Sigmoid colon (tissue), 4 donors: ENCODE measurements at regions not wholly inside any gene's neighbourhood (a gene's known extent, or its start where the extent isn't known, plus 50 kb on each side); places are given as distances from the start of the nearest gene placed in this dataset.

ENCODE experiments used
- CTCF ChIP-seq, 4 experiments: fragments of 450-650 bp in 3 of 4; fragments of 200-600 bp in 1 of 4; IDR thresholded peaks; one replicate each; pipeline ENCODE4 v1.5.1; 2016 to 2019; ENCODE audit warnings: antibody characterized with exemption in 4 of 4, mild to moderate bottlenecking in 3 of 4, moderate library complexity in 2 of 4
- EP300 ChIP-seq, 4 donors: sonication (generic); formaldehyde crosslinking; IDR thresholded peaks; one replicate each; pipeline ENCODE4 v1.6.1; 2017; ENCODE audit warnings: antibody characterized with exemption in 4 of 4
- POLR2A ChIP-seq, 2 donors: fragments of 450-650 bp; IDR thresholded peaks; one replicate each; pipeline ENCODE4 v1.6.1; 2016; ENCODE audit warnings: antibody characterized with exemption in 2 of 2, mild to moderate bottlenecking in 2 of 2, moderate library complexity in 2 of 2
- POLR2AphosphoS5 ChIP-seq, 4 donors: sonication (generic); formaldehyde crosslinking; IDR thresholded peaks; one replicate each; pipeline ENCODE4 v1.6.1; 2017; ENCODE audit warnings: antibody characterized with exemption in 4 of 4

- TF ChIP-seq POLR2A (IDR thresholded peaks at IDR 0.05) = no peak
- no peak for TF ChIP-seq CTCF (IDR thresholded peaks at IDR 0.05)
- TF ChIP-seq POLR2AphosphoS5 (IDR thresholded peaks at IDR 0.05) = no peak
- TF ChIP-seq EP300 (IDR thresholded peaks at IDR 0.05) = no peak
Observed at GRCh38 chr10:43849551-43849950, 200.9 kb upstream of the ZNF32 start.
